ENCODE measurements at regions not wholly inside any gene's neighbourhood (a gene's known extent, or its start where the extent isn't known, plus 50 kb on each side); places are given as distances from the start of the nearest gene placed in this dataset.
"Not testable (repeated sequence)": the region's sequence is repeated elsewhere in the genome, so short reads cannot be mapped to it uniquely, and the experiment has no call there.

GRCh38 chr10:34885898-34886297 is 70.8 kb upstream of the PARD3 start:
- Histone ChIP-seq H3K27ac (no peak overlapping the region), H3K9me3 (no peaks in the 10 kb centered on the region), H3K27me3 (no peaks in the 10 kb centered on the region), H3K4me1 (no peaks in the 10 kb centered on the region), H3K4me3 (no peak overlapping the region), H3K36me3 (no peaks in the 10 kb centered on the region)
- no peak for TF ChIP-seq CTCF (IDR thresholded peaks at IDR 0.05)
- no peak for DNase-seq (ENCODE audit: low spot score)

GRCh38 chr10:34885011-34885410 is 69.9 kb upstream of the PARD3 start:
- TF ChIP-seq CTCF (IDR thresholded peaks at IDR 0.05), result no peak
- Histone ChIP-seq H3K4me1 (no peaks in the 10 kb centered on the region), H3K27me3 (no peaks in the 10 kb centered on the region), H3K27ac (no peak overlapping the region), H3K4me3 (no peak overlapping the region), H3K36me3 (no peaks in the 10 kb centered on the region), H3K9me3 (no peaks in the 10 kb centered on the region)
- DNase-seq (ENCODE audit: low spot score), result no peak

GRCh38 chr10:34884272-34884952 is 69.3 kb upstream of the PARD3 start:
- Histone ChIP-seq H3K36me3 (no peaks in the 10 kb centered on the region), H3K9me3 (no peaks in the 10 kb centered on the region)

GRCh38 chr10:34880817-34881216 is 65.7 kb upstream of the PARD3 start:
- H3K4me1 ChIP-seq, result no peaks in the 10 kb centered on the region
- H3K4me3 ChIP-seq, result no peak overlapping the region
- no peaks in the 10 kb centered on the region for H3K27me3 ChIP-seq
- no peaks in the 10 kb centered on the region for H3K9me3 ChIP-seq
- DNase-seq (ENCODE audit: low spot score), result no peak
- no peaks in the 10 kb centered on the region for H3K36me3 ChIP-seq
- TF ChIP-seq CTCF (IDR thresholded peaks at IDR 0.05), result no peak
- H3K27ac ChIP-seq, result no peak overlapping the region

More at GRCh38 chr10:34884272-34884952, 69.3 kb upstream of the PARD3 start:
- Histone ChIP-seq H3K27ac (no peak overlapping the region), H3K27me3 (no peaks in the 10 kb centered on the region), H3K4me3 (no peak overlapping the region), H3K4me1 (no peaks in the 10 kb centered on the region)
- no peak for DNase-seq (ENCODE audit: low spot score)
- no peak for TF ChIP-seq CTCF (IDR thresholded peaks at IDR 0.05)

GRCh38 chr10:34878651-34879050 is 63.6 kb upstream of the PARD3 start:
- H3K4me1 ChIP-seq; DNase-seq (ENCODE audit: low spot score); H3K9me3 ChIP-seq; H3K4me3 ChIP-seq; H3K36me3 ChIP-seq; H3K27ac ChIP-seq; H3K27me3 ChIP-seq: not testable (repeated sequence)

GRCh38 chr10:34875061-34875460 is 60.0 kb upstream of the PARD3 start:
- no peaks in the 10 kb centered on the region for H3K36me3 ChIP-seq
- no peak overlapping the region for H3K27ac ChIP-seq
- TF ChIP-seq CTCF (IDR thresholded peaks at IDR 0.05), result no peak
- DNase-seq (ENCODE audit: low spot score), result no peak
- no peaks in the 10 kb centered on the region for H3K4me1 ChIP-seq
- H3K27me3 ChIP-seq, result no peaks in the 10 kb centered on the region
- H3K9me3 ChIP-seq, result no peaks in the 10 kb centered on the region
- H3K4me3 ChIP-seq, result no peak overlapping the region
